HepG2 (cell line): ENCODE measurements at regions not wholly inside any gene's neighbourhood (a gene's known extent, or its start where the extent isn't known, plus 50 kb on each side); places are given as distances from the start of the nearest gene placed in this dataset.

Experiments used
- ATAC-seq: fragments of 200-7000 bp; cut with Tn5 transposase; 3 replicates; pipeline ENCODE4 v1.9.1; 2020; ENCODE audit warnings: mild to moderate bottlenecking, moderate library complexity
- BruUV-seq: library from RNA; stranded (reverse); fragments of 400-500 nt; replicated peaks from 2 replicates; lab custom pipeline; 2021; lab: Mats Ljungman, UMichigan
- CTCF ChIA-PET: fragments of 300-600 bp; formaldehyde crosslinking; extraction: SDS; loops from one replicate; lab custom pipeline; 2021; ENCODE audit warnings: low total read pairs, inconsistent platforms, low intra/inter-chr PET ratio; lab: Yijun Ruan, JAX
- POLR2A ChIA-PET: fragments of 350-600 bp; sonication (Branson Sonifier 250); formaldehyde crosslinking; loops from one replicate; lab custom pipeline; 2020; ENCODE audit warnings: antibody characterized with exemption, inconsistent platforms; lab: Yijun Ruan, JAX
- DNase-seq: peaks from one replicate; pipeline ENCODE4 v3.0.0-alpha.2; 2015; ENCODE audit warnings: low spot score
- FAIRE-seq: peaks from 3 replicates; lab custom pipeline; 2011; peaks lifted over from hg19 to GRCh38; lab: Jason Lieb, UNC
- H2AFZ ChIP-seq: one replicate; pipeline ENCODE4 v1.6.1; 2011; ENCODE audit warnings: low read length, inconsistent platforms
- H3K27ac ChIP-seq: fragments of 300-600 bp; 3 replicates; pipeline ENCODE4 v1.8.0; 2011; ENCODE audit warnings: mixed run types, mild to moderate bottlenecking, mixed read lengths, low read length, inconsistent platforms; ENCODE audit not compliant: insufficient read depth; ENCODE audit errors: extremely low read length
- H3K27me3 ChIP-seq, 2 experiments: fragments of 200-600 bp in 1 of 2; 2 replicates in 1 of 2; 3 replicates in 1 of 2; pipeline versions ENCODE4 v1.6.0 to v1.8.0; 2011; ENCODE audit warnings: low read length in 2 of 2, mild to moderate bottlenecking in 2 of 2, moderate library complexity in 2 of 2, inconsistent platforms in 1 of 2; ENCODE audit not compliant: insufficient read depth in 2 of 2, control insufficient read depth in 1 of 2
- H3K36me3 ChIP-seq, 2 experiments: fragments of 200-600 bp in 1 of 2; replicated peaks in 1 of 2; 2 replicates in 1 of 2; 3 replicates in 1 of 2; pipeline versions ENCODE4 v1.5.1 to v1.8.0; 2011; ENCODE audit warnings: low read length in 2 of 2, inconsistent platforms in 1 of 2; ENCODE audit not compliant: insufficient read depth in 2 of 2, control insufficient read depth in 1 of 2
- H3K4me1 ChIP-seq: 2 replicates; pipeline ENCODE4 v1.5.1; 2012; ENCODE audit warnings: low read length, inconsistent platforms; ENCODE audit not compliant: insufficient read depth
- H3K4me2 ChIP-seq: 2 replicates; pipeline ENCODE4 v1.6.0; 2011; ENCODE audit warnings: low read depth, low read length, inconsistent platforms
- H3K4me3 ChIP-seq, 3 experiments: fragments of 200-600 bp in 1 of 3; sonication (generic), shearing (Covaris generic) in 1 of 3; replicated peaks in 1 of 3; 2 replicates each; pipeline ENCODE4 v1.5.1; 2011 to 2016; ENCODE audit warnings: low read length in 3 of 3, inconsistent platforms in 2 of 3, low read depth in 2 of 3, mild to moderate bottlenecking in 2 of 3, control low read depth in 1 of 3, mixed read lengths in 1 of 3; ENCODE audit not compliant: insufficient read depth in 1 of 3
- H3K79me2 ChIP-seq: one replicate; pipeline ENCODE4 v1.6.1; 2011; ENCODE audit warnings: low read length, inconsistent platforms; ENCODE audit not compliant: insufficient read depth
- H3K9ac ChIP-seq: 2 replicates; pipeline ENCODE4 v1.6.0; 2011; ENCODE audit warnings: mild to moderate bottlenecking, low read depth, low read length, inconsistent platforms; ENCODE audit not compliant: insufficient read depth
- H3K9me3 ChIP-seq: 2 replicates; pipeline ENCODE4 v1.5.1; 2012; ENCODE audit warnings: mild to moderate bottlenecking, low read length
- H4K20me1 ChIP-seq: 2 replicates; pipeline ENCODE4 v1.6.0; 2011; ENCODE audit warnings: inconsistent platforms, mild to moderate bottlenecking, low read length, moderate library complexity; ENCODE audit not compliant: insufficient read depth
- ELK4 ChIP-seq: sonication (generic); formaldehyde crosslinking; IDR thresholded peaks from 2 replicates; pipeline ENCODE4 v1.9.0; 2021; ENCODE audit warnings: missing genetic modification reagents, borderline replicate concordance
- HIC2 ChIP-seq: sonication (generic); formaldehyde crosslinking; IDR thresholded peaks from 2 replicates; pipeline ENCODE4 v1.9.0; 2022; ENCODE audit warnings: low read depth, missing genetic modification reagents
- HIVEP1 ChIP-seq: sonication (generic); formaldehyde crosslinking; IDR thresholded peaks from 2 replicates; pipeline ENCODE4 v1.4.0; 2020; ENCODE audit warnings: mild to moderate bottlenecking, missing genetic modification reagents
- MTF2 ChIP-seq: sonication (generic); formaldehyde crosslinking; IDR thresholded peaks from 2 replicates; pipeline ENCODE4 v1.5.0; 2020; ENCODE audit warnings: missing genetic modification reagents, borderline replicate concordance
- ZFP36 ChIP-seq: fragments of 150-350 bp; IDR thresholded peaks from 2 replicates; pipeline ENCODE4 v1.6.1; 2018; ENCODE audit warnings: borderline replicate concordance, low read length, low read depth; ENCODE audit not compliant: partially characterized antibody
- ZNF3 ChIP-seq: IDR thresholded peaks from 2 replicates; pipeline ENCODE4 v1.7.0; 2017; ENCODE audit warnings: inconsistent platforms
- ZNF468 ChIP-seq: sonication (generic); formaldehyde crosslinking; IDR thresholded peaks from 2 replicates; pipeline ENCODE4 v1.8.0; 2022; ENCODE audit warnings: mild to moderate bottlenecking, moderate library complexity, missing genetic modification reagents
- WGBS: methylation state at CpG from one replicate; pipeline ENCODE4 v1.1.6; 2017; ENCODE audit warnings: low lambda C conversion rate; 5-methylcytosine and 5-hydroxymethylcytosine counted together
- in situ Hi-C: cut with HindIII; loops from 2 replicates; pipeline ENCODE4 v1.10.0; 2017; ENCODE audit warnings: low pct_unique_long_range_greater_than_20kb; ENCODE audit not compliant: extremely low pct_ligation_motif_present
- intact Hi-C: fragments of 100-400 bp; cut with micrococcal nuclease; formaldehyde crosslinking; loops from one replicate; pipeline ENCODE4 v1.10.0; 2022; ENCODE audit not compliant: unreplicated experiment
- TF ChIP-seq, protein P1 (sequence below): sonication (generic); formaldehyde crosslinking; IDR thresholded peaks from 2 replicates; pipeline ENCODE4 v1.4.0; 2020; ENCODE audit warnings: mild to moderate bottlenecking, missing genetic modification reagents, borderline replicate concordance

DNA sequence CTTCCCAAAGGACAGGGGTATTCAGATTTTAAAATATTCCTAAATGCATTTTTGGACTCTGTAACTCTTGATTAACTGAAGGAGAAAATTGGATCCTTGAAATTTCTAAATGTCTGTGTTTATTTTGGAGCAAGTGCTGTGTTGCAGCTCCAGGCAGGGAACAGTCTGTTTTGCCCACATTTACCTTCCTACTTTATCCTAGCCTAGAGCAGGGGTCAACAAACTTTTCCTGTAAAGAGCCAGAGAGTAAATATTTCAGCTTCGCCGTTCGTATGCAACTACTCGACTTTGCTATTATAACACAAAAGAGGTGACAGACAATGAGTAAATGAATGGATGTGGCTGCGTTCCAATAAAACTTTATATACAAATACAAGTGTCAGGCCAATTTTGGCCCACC lies 402.2 kb downstream of the GPATCH2 start (continued):
- no peak for TF ChIP-seq ELK4
- TF ChIP-seq HIC2 (CRISPR knock-in tag): no peak
- TF ChIP-seq, all 625 proteins: peak for 0

- Histone ChIP-seq H3K4me2 (no peak overlapping the region), H3K4me1 (no peaks in the 10 kb centered on the region), H3K79me2 (no peaks in the 10 kb centered on the region), H3K27ac (no peak overlapping the region), H3K4me3 (no peak overlapping the region), H3K9me3 (no peaks in the 10 kb centered on the region), H4K20me1 (no peaks in the 10 kb centered on the region), H3K9ac (no peak overlapping the region), H2AFZ (no peak overlapping the region), H3K27me3 (no peaks in the 10 kb centered on the region), H3K36me3 (no peaks in the 10 kb centered on the region)
- DNase-seq: no peak
- intact Hi-C loops (no loop called here), in situ Hi-C loops (no loop called here)
- ChIA-PET POLR2A (no interaction called here), CTCF (no interaction called here)
- no peak for ATAC-seq
- no TSS peak for BruUV-seq
- TF ChIP-seq ZNF468 (CRISPR knock-in tag) (no peak), ZNF3 (no peak), MTF2 (CRISPR knock-in tag) (no peak), HIVEP1 (CRISPR knock-in tag) (no peak), ZFP36 (no peak)
- TF ChIP-seq, protein P1, sequence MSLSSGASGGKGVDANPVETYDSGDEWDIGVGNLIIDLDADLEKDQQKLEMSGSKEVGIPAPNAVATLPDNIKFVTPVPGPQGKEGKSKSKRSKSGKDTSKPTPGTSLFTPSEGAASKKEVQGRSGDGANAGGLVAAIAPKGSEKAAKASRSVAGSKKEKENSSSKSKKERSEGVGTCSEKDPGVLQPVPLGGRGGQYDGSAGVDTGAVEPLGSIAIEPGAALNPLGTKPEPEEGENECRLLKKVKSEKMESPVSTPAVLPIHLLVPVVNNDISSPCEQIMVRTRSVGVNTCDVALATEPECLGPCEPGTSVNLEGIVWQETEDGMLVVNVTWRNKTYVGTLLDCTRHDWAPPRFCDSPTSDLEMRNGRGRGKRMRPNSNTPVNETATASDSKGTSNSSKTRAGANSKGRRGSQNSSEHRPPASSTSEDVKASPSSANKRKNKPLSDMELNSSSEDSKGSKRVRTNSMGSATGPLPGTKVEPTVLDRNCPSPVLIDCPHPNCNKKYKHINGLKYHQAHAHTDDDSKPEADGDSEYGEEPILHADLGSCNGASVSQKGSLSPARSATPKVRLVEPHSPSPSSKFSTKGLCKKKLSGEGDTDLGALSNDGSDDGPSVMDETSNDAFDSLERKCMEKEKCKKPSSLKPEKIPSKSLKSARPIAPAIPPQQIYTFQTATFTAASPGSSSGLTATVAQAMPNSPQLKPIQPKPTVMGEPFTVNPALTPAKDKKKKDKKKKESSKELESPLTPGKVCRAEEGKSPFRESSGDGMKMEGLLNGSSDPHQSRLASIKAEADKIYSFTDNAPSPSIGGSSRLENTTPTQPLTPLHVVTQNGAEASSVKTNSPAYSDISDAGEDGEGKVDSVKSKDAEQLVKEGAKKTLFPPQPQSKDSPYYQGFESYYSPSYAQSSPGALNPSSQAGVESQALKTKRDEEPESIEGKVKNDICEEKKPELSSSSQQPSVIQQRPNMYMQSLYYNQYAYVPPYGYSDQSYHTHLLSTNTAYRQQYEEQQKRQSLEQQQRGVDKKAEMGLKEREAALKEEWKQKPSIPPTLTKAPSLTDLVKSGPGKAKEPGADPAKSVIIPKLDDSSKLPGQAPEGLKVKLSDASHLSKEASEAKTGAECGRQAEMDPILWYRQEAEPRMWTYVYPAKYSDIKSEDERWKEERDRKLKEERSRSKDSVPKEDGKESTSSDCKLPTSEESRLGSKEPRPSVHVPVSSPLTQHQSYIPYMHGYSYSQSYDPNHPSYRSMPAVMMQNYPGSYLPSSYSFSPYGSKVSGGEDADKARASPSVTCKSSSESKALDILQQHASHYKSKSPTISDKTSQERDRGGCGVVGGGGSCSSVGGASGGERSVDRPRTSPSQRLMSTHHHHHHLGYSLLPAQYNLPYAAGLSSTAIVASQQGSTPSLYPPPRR (CRISPR knock-in tag): no peak
- no peak for FAIRE-seq
- WGBS: 45% methylated on average over 1 of the region's 1 CpG
These were observed 406.7 kb downstream of the GPATCH2 start for GRCh38 chr1:217224201-217224600.
